Neutrophil (primary cell): ENCODE measurements at regions not wholly inside any gene's neighbourhood (a gene's known extent, or its start where the extent isn't known, plus 50 kb on each side); places are given as distances from the start of the nearest gene placed in this dataset.

Experiments
- H3K27ac ChIP-seq: fragments of 200-600 bp; sonication (generic); 2 replicates; pipeline ENCODE4 v1.5.1; 2016; ENCODE audit warnings: mild to moderate bottlenecking, moderate library complexity
- H3K27me3 ChIP-seq: fragments of 200-600 bp; sonication (generic); 2 replicates; pipeline ENCODE4 v1.6.0; 2016; ENCODE audit warnings: mild to moderate bottlenecking
- H3K36me3 ChIP-seq: fragments of 200-600 bp; sonication (generic); 2 replicates; pipeline ENCODE4 v1.5.1; 2017
- H3K4me1 ChIP-seq, 2 experiments: fragments of 200-600 bp in 1 of 2; sonication (generic) in 1 of 2; 1 replicate in 1 of 2; 2 replicates in 1 of 2; pipeline versions ENCODE4 v1.5.1 to v1.6.1; 2013 to 2016; ENCODE audit warnings: low read depth in 1 of 2, low read length in 1 of 2, mild to moderate bottlenecking in 1 of 2, moderate library complexity in 1 of 2; ENCODE audit not compliant: control insufficient read depth in 1 of 2, insufficient read depth in 1 of 2
- H3K4me3 ChIP-seq, 2 experiments: fragments of 200-600 bp in 1 of 2; sonication (generic) in 1 of 2; 1 replicate in 1 of 2; 2 replicates in 1 of 2; pipeline ENCODE4 v1.5.1; 2013 to 2016; ENCODE audit warnings: low read depth in 1 of 2, low read length in 1 of 2, mild to moderate bottlenecking in 1 of 2, moderate library complexity in 1 of 2
- H3K9me3 ChIP-seq: fragments of 200-600 bp; sonication (generic); 2 replicates; pipeline ENCODE4 v1.5.1; 2016
- TF ChIP-seq, protein P1 (sequence below): fragments of 200-600 bp; sonication (generic); IDR thresholded peaks from 2 replicates; pipeline ENCODE4 v1.5.1; 2016; ENCODE audit warnings: antibody characterized with exemption

DNA sequence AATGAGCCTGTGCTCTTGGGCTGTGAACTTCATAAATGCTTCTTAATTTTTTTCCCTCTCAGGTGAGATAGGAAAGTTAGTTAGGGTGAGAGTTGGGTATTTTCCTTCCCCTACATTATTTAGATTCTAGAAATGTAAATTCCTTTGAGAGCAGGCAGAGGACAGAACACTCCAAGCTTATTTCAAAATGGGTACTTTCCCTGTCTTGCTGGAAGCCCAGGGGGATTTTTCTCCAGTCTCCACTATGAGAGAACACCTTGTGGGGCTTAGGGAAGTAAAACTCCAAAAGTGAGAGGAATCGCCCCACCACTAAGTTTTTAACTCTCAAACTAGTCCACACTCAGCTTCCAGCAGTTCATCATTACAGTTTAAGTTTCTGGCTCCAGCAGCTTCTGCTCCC lies 253.2 kb upstream of the CTAGE1 start:
- TF ChIP-seq, protein P1, sequence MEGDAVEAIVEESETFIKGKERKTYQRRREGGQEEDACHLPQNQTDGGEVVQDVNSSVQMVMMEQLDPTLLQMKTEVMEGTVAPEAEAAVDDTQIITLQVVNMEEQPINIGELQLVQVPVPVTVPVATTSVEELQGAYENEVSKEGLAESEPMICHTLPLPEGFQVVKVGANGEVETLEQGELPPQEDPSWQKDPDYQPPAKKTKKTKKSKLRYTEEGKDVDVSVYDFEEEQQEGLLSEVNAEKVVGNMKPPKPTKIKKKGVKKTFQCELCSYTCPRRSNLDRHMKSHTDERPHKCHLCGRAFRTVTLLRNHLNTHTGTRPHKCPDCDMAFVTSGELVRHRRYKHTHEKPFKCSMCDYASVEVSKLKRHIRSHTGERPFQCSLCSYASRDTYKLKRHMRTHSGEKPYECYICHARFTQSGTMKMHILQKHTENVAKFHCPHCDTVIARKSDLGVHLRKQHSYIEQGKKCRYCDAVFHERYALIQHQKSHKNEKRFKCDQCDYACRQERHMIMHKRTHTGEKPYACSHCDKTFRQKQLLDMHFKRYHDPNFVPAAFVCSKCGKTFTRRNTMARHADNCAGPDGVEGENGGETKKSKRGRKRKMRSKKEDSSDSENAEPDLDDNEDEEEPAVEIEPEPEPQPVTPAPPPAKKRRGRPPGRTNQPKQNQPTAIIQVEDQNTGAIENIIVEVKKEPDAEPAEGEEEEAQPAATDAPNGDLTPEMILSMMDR = no peak
- Histone ChIP-seq H3K27ac (no peak overlapping the region), H3K4me1 (no peaks in the 10 kb centered on the region), H3K36me3 (no peaks in the 10 kb centered on the region), H3K4me3 (no peak overlapping the region), H3K9me3 (no peaks in the 10 kb centered on the region), H3K27me3 (no peaks in the 10 kb centered on the region)

DNA sequence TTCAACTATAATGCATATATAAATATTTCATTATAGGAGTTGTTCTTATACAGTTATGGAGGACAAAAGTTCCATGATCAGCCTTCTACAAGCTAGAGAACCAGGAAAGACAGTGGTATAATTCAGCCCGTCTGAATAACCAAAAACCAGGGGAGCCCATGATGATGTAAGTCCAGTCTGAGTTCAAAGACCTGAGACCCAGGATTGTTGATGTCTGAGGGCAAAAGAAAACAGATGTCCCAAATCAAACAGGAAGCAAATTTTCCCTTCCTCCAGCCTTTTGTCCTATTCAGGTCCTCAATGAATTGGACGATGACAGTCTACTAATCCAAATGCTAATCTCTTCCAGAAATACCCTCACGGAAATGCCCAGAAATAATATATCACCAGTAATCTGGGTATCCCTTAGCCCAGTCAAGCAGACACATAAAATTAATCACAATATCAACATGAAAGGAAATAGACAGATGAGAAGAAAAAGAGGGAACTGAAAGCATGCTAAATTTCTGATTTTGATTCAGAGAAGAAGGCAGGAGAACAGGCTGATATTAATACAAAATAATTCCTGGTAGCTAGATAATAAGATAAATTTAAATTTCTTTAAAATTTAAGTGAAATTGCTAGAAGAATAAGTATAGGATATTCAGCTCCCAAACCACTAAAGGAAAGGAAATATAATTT lies 255.6 kb upstream of the CTAGE1 start:
- H3K27ac ChIP-seq = no peak overlapping the region
- H3K36me3 ChIP-seq = no peaks in the 10 kb centered on the region
- no peak overlapping the region for H3K4me3 ChIP-seq
- no peaks in the 10 kb centered on the region for H3K4me1 ChIP-seq
- TF ChIP-seq, protein P1 = no peak
- H3K9me3 ChIP-seq = no peaks in the 10 kb centered on the region
- H3K27me3 ChIP-seq = no peaks in the 10 kb centered on the region

DNA sequence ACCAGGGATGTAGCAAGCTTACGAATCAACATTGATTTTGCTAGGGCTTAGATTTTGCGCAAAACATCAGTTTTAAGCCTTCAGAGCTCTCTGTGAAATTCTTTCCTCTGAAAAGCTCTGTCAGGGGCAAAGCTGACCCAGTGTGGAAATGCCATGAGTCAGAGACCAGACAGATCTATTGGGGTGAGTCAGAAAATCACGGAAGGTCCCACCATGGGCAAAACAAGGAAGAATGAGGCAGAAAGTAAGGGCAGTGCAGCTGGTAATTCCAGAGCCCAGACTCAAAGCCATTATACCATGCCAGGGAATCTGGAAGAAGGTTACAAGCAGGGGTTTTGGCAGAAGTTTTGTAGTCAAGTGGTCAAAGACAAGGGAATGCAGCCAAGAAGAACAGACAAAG lies 256.6 kb upstream of the CTAGE1 start:
- H3K27me3 ChIP-seq = no peaks in the 10 kb centered on the region
- no peak overlapping the region for H3K4me3 ChIP-seq
- TF ChIP-seq, protein P1 = no peak
- H3K36me3 ChIP-seq = no peaks in the 10 kb centered on the region
- no peaks in the 10 kb centered on the region for H3K4me1 ChIP-seq
- H3K9me3 ChIP-seq = no peaks in the 10 kb centered on the region
- no peak overlapping the region for H3K27ac ChIP-seq

DNA sequence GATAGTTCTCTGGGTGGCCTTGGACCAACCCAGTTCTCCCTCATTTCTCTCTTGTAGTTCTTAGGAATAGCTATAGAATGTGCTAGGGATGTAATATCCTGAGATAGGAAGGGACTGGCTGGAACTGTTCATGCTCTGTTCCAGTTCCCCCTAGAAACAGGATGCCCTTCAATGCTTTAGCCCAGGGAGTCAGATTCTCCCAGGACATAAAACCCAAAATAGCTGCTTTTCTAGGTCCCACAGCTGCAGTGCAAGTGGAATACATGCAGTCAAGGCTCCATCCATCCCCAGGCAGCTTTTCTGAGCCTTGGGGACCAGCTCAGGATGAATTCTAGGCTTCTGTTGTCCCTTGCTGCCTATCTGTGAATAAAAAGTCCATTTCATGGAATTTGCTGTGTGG lies 257.3 kb upstream of the CTAGE1 start:
- TF ChIP-seq, protein P1 = no peak
- H3K36me3 ChIP-seq = no peaks in the 10 kb centered on the region
- no peaks in the 10 kb centered on the region for H3K27me3 ChIP-seq
- H3K4me3 ChIP-seq = no peak overlapping the region
- H3K27ac ChIP-seq = no peak overlapping the region
- no peaks in the 10 kb centered on the region for H3K9me3 ChIP-seq
- H3K4me1 ChIP-seq = no peaks in the 10 kb centered on the region

DNA sequence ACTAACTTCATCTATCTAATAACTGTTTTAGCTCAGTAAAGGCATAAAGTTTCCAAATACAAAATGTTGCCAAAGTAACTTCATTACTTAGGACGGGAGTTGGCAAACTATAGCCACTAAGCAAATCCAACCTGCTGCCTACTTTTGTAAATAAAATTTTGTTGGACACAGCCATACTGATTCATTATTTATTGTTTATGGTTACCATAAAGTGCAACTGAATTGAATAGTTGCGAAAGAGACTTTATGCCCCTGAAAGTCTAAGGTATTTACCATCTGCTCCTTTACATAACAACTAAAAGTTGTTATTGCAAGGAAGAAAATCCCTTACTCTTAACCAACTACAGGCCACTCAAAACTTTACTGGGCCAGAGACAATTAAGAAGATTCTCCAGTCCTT lies 256.7 kb upstream of the RBBP8 start:
- Histone ChIP-seq H3K4me3 (no peak overlapping the region), H3K36me3 (no peaks in the 10 kb centered on the region), H3K9me3 (no peaks in the 10 kb centered on the region), H3K27me3 (no peaks in the 10 kb centered on the region), H3K4me1 (no peaks in the 10 kb centered on the region), H3K27ac (no peak overlapping the region)
- TF ChIP-seq, protein P1 = no peak

DNA sequence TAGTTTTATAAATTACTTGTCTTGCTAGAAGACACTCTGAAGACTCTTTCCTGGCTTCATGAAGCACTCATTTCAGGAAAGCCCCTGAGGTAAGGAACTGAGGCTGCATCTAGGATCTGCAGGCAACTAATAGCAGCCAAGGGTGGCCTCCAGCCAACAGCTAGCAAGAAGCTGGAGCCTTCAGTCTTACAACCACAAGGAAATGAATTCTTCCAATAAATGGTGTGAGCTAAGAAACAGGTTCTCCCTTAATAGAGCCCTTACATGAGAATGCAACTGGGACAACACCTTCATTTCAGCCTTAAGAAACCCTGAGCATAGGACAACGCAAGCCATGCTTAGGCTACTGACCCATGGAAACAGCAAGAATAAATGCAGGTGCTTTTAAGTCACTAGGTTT lies 254.6 kb upstream of the RBBP8 start:
- Histone ChIP-seq H3K27ac (no peak overlapping the region), H3K36me3 (no peaks in the 10 kb centered on the region), H3K27me3 (no peaks in the 10 kb centered on the region), H3K4me1 (no peaks in the 10 kb centered on the region), H3K9me3 (no peaks in the 10 kb centered on the region), H3K4me3 (no peak overlapping the region)
- TF ChIP-seq, protein P1 = no peak
